ENCODE measurements at regions not wholly inside any gene's neighbourhood (a gene's known extent, or its start where the extent isn't known, plus 50 kb on each side); places are given as distances from the start of the nearest gene placed in this dataset.

DNA sequence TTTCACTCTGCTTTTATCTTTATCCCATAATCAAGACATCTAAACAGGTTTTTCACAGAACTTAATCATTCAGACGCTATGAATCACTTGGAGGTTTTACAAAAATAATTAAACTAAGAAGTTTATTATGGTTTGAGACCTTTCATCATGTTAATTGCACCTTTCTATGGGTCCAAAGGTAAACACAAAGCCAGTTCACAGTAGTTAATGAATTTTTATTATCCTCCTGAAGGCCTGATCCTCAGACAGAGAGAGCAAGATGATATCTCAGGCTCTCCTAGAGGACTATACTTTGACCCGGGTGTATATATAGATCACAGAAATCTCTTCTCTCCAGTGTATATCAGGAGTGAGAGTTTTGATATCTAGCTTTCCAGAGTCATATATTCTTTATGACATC lies 1044.3 kb upstream of the RAG2 start:
- no peaks in the 10 kb centered on the region for H3K4me1 ChIP-seq (ENCODE audit: control insufficient read depth in 1 of 2, insufficient read depth in 2 of 2, low read length in 2 of 2)
- no peaks in the 10 kb centered on the region for H3K9me3 ChIP-seq (replicated peaks in 1 of 2; ENCODE audit: control insufficient read depth in 1 of 2, insufficient read depth in 1 of 2, low read length in 2 of 2)
- no peaks in the 10 kb centered on the region for H3K27me3 ChIP-seq (ENCODE audit: control insufficient read depth in 2 of 2, insufficient read depth in 2 of 2, low read length in 2 of 2)
- H3K27ac ChIP-seq (ENCODE audit: low read depth in 1 of 2, low read length in 2 of 2), result no peak overlapping the region
- intact Hi-C loops (cut with micrococcal nuclease), result no loop called here
- no peak overlapping the region for H3K4me3 Mint-ChIP-seq
- no peak for DNase-seq
- H3K4me1 Mint-ChIP-seq, result peaks cover 2% of the 10 kb centered on the region
- no peaks in the 10 kb centered on the region for H3K27me3 Mint-ChIP-seq (ENCODE audit: low read depth in 3 of 3)
- H3K4me3 ChIP-seq (replicated peaks in 1 of 3; ENCODE audit: low read depth in 2 of 3, low read length in 3 of 3), result no peak overlapping the region
- no peaks in the 10 kb centered on the region for H3K36me3 Mint-ChIP-seq
- H3K79me2 ChIP-seq (ENCODE audit: insufficient read depth, low read length), result no peaks in the 10 kb centered on the region
- no peak overlapping the region for H3K27ac Mint-ChIP-seq
- no peak overlapping the region for H3K4me2 ChIP-seq (replicated peaks; ENCODE audit: extremely low read depth, low read length, poor library complexity, severe bottlenecking)
- no CpG with 5 or more reads among the region's 2 CpGs for WGBS (ENCODE audit: insufficient coverage)
- no peak overlapping the region for H2AFZ ChIP-seq (ENCODE audit: insufficient read depth, low read depth, low read length, poor library complexity, severe bottlenecking)
- no peaks in the 10 kb centered on the region for H4K20me1 ChIP-seq (ENCODE audit: insufficient read depth, low read length)
- H3K9me3 Mint-ChIP-seq, result peaks cover 0 to 6% (median 3%) of the 10 kb centered on the region in 7 donors
- H3K9ac ChIP-seq (ENCODE audit: insufficient read depth, low read length, poor library complexity, severe bottlenecking), result no peak overlapping the region
- H3K36me3 ChIP-seq (replicated peaks in 1 of 2; ENCODE audit: control insufficient read depth in 1 of 2, insufficient read depth in 2 of 2, low read length in 2 of 2), result no peaks in the 10 kb centered on the region
- TF ChIP-seq, protein P1, sequence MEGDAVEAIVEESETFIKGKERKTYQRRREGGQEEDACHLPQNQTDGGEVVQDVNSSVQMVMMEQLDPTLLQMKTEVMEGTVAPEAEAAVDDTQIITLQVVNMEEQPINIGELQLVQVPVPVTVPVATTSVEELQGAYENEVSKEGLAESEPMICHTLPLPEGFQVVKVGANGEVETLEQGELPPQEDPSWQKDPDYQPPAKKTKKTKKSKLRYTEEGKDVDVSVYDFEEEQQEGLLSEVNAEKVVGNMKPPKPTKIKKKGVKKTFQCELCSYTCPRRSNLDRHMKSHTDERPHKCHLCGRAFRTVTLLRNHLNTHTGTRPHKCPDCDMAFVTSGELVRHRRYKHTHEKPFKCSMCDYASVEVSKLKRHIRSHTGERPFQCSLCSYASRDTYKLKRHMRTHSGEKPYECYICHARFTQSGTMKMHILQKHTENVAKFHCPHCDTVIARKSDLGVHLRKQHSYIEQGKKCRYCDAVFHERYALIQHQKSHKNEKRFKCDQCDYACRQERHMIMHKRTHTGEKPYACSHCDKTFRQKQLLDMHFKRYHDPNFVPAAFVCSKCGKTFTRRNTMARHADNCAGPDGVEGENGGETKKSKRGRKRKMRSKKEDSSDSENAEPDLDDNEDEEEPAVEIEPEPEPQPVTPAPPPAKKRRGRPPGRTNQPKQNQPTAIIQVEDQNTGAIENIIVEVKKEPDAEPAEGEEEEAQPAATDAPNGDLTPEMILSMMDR (IDR thresholded peaks at IDR 0.05), result no peak

DNA sequence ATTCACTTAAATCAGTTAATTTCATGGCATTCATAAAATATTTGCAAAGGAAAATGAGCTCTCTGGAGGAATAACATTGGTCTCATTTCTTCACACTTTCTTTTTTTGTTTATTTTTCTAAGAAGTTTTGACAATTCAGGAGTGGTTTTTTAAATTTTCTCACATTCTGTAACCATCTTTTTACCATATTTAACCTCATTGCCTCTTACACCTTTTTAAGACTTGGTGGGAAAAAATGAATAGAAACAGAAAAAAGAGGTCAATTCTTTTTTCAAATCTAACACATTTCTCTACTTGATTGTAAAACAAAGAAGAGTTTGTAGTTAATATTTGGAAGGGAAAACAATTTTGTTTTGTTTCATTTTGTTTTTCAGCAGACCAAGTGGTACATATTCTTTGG lies 1034.7 kb upstream of the RAG2 start:
- peaks cover 10% of the 10 kb centered on the region for H3K4me1 Mint-ChIP-seq
- DNase-seq, result no peak
- H3K4me3 Mint-ChIP-seq, result no peak overlapping the region
- intact Hi-C loops (cut with micrococcal nuclease), result no loop called here
- no peak overlapping the region for H2AFZ ChIP-seq (ENCODE audit: insufficient read depth, low read depth, low read length, poor library complexity, severe bottlenecking)
- H3K27me3 ChIP-seq (ENCODE audit: control insufficient read depth in 2 of 2, insufficient read depth in 2 of 2, low read length in 2 of 2), result no peaks in the 10 kb centered on the region
- H3K27ac Mint-ChIP-seq, result no peak overlapping the region
- no peak overlapping the region for H3K27ac ChIP-seq (ENCODE audit: low read depth in 1 of 2, low read length in 2 of 2)
- no peak overlapping the region for H3K4me3 ChIP-seq (replicated peaks in 1 of 3; ENCODE audit: low read depth in 2 of 3, low read length in 3 of 3)
- no peaks in the 10 kb centered on the region for H3K27me3 Mint-ChIP-seq (ENCODE audit: low read depth in 3 of 3)
- TF ChIP-seq, protein P1 (IDR thresholded peaks at IDR 0.05), result no peak
- H3K9ac ChIP-seq (ENCODE audit: insufficient read depth, low read length, poor library complexity, severe bottlenecking), result no peak overlapping the region
- peaks cover 2 to 11% (median 4%) of the 10 kb centered on the region in 7 donors for H3K9me3 Mint-ChIP-seq
- H3K36me3 Mint-ChIP-seq, result peaks cover 0 to 3% of the 10 kb centered on the region in 2 donors
- H4K20me1 ChIP-seq (ENCODE audit: insufficient read depth, low read length), result no peaks in the 10 kb centered on the region
- H3K36me3 ChIP-seq (replicated peaks in 1 of 2; ENCODE audit: control insufficient read depth in 1 of 2, insufficient read depth in 2 of 2, low read length in 2 of 2), result no peaks in the 10 kb centered on the region
- H3K79me2 ChIP-seq (ENCODE audit: insufficient read depth, low read length), result no peaks in the 10 kb centered on the region
- H3K9me3 ChIP-seq (replicated peaks in 1 of 2; ENCODE audit: control insufficient read depth in 1 of 2, insufficient read depth in 1 of 2, low read length in 2 of 2), result no peaks in the 10 kb centered on the region
- H3K4me1 ChIP-seq (ENCODE audit: control insufficient read depth in 1 of 2, insufficient read depth in 2 of 2, low read length in 2 of 2), result no peaks in the 10 kb centered on the region
- H3K4me2 ChIP-seq (replicated peaks; ENCODE audit: extremely low read depth, low read length, poor library complexity, severe bottlenecking), result no peak overlapping the region
